Neutrophil (primary cell): ENCODE measurements at regions not wholly inside any gene's neighbourhood (a gene's known extent, or its start where the extent isn't known, plus 50 kb on each side); places are given as distances from the start of the nearest gene placed in this dataset.

ENCODE experiments used
- H3K27ac ChIP-seq: fragments of 200-600 bp; sonication (generic); 2 replicates; pipeline ENCODE4 v1.5.1; 2016; ENCODE audit warnings: mild to moderate bottlenecking, moderate library complexity
- H3K27me3 ChIP-seq: fragments of 200-600 bp; sonication (generic); 2 replicates; pipeline ENCODE4 v1.6.0; 2016; ENCODE audit warnings: mild to moderate bottlenecking
- H3K36me3 ChIP-seq: fragments of 200-600 bp; sonication (generic); 2 replicates; pipeline ENCODE4 v1.5.1; 2017
- H3K4me1 ChIP-seq, 2 experiments: fragments of 200-600 bp in 1 of 2; sonication (generic) in 1 of 2; 1 replicate in 1 of 2; 2 replicates in 1 of 2; pipeline versions ENCODE4 v1.5.1 to v1.6.1; 2013 to 2016; ENCODE audit warnings: low read depth in 1 of 2, low read length in 1 of 2, mild to moderate bottlenecking in 1 of 2, moderate library complexity in 1 of 2; ENCODE audit not compliant: control insufficient read depth in 1 of 2, insufficient read depth in 1 of 2
- H3K4me3 ChIP-seq, 2 experiments: fragments of 200-600 bp in 1 of 2; sonication (generic) in 1 of 2; 1 replicate in 1 of 2; 2 replicates in 1 of 2; pipeline ENCODE4 v1.5.1; 2013 to 2016; ENCODE audit warnings: low read depth in 1 of 2, low read length in 1 of 2, mild to moderate bottlenecking in 1 of 2, moderate library complexity in 1 of 2
- H3K9me3 ChIP-seq: fragments of 200-600 bp; sonication (generic); 2 replicates; pipeline ENCODE4 v1.5.1; 2016
- TF ChIP-seq, protein P1 (sequence below): fragments of 200-600 bp; sonication (generic); IDR thresholded peaks from 2 replicates; pipeline ENCODE4 v1.5.1; 2016; ENCODE audit warnings: antibody characterized with exemption

DNA sequence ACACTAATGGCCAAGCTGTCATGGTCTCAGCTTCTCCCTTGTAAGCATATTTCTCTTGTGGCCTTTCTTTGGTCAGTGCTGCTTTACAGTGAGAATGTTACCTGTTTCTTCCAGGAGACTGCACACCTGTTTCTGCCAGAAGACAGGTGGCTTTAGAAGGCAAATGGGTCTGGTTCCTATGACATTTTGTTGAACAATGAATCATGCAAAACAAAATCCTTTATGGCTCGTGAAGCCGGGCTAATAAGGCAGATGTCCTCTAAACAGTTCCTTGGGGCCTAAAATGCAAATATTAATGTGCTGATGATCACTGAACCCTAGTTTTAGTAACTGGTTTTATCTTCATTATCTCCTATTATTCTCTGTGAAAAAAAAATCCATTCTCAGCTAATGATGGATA, 927.6 kb downstream of the GALC start:
- Histone ChIP-seq H3K4me3 (no peak overlapping the region), H3K27ac (no peak overlapping the region), H3K9me3 (no peaks in the 10 kb centered on the region), H3K36me3 (no peaks in the 10 kb centered on the region), H3K4me1 (no peaks in the 10 kb centered on the region), H3K27me3 (no peaks in the 10 kb centered on the region)
- TF ChIP-seq, protein P1, sequence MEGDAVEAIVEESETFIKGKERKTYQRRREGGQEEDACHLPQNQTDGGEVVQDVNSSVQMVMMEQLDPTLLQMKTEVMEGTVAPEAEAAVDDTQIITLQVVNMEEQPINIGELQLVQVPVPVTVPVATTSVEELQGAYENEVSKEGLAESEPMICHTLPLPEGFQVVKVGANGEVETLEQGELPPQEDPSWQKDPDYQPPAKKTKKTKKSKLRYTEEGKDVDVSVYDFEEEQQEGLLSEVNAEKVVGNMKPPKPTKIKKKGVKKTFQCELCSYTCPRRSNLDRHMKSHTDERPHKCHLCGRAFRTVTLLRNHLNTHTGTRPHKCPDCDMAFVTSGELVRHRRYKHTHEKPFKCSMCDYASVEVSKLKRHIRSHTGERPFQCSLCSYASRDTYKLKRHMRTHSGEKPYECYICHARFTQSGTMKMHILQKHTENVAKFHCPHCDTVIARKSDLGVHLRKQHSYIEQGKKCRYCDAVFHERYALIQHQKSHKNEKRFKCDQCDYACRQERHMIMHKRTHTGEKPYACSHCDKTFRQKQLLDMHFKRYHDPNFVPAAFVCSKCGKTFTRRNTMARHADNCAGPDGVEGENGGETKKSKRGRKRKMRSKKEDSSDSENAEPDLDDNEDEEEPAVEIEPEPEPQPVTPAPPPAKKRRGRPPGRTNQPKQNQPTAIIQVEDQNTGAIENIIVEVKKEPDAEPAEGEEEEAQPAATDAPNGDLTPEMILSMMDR = no peak

DNA sequence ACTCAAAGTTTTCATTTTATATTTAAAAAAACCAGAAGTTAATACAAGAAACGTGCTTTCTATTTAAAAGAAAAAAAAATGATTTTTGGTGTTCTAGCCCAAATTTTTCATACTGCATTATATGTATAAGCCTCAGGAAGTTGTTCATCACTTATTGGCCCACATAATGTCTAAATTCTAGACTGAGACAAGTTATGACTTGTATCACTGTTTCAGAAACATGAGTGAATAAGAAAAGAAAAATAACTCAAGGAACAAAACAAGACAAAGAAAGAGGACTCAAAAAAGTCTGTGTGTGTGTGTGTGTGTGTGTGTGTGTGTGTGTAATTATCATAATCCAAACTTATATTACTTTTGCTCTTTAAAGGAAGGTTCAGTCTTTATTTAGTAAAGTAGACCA, 929.8 kb downstream of the GALC start:
- no peak overlapping the region for H3K4me3 ChIP-seq

DNA sequence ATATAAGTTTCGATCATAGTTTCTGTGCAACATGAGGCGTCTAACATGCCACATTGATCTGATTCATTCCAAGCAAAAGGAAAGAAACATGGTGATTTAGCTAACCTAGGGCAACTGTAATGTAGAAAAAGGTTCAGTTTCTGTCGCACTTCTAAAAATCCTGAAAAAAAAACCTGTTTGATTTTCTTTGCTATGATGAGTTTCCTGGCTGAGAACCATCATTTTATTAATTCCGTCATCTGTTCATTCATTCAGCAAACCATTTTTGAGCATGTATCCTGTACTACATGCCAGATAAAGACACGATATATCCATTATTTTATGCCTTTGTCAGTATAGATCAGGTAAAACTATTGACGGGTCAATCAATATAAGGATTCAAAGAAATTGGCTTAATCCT, 932.6 kb downstream of the GALC start:
- TF ChIP-seq, protein P1 = no peak
- Histone ChIP-seq H3K27ac (no peak overlapping the region), H3K36me3 (no peaks in the 10 kb centered on the region), H3K27me3 (no peaks in the 10 kb centered on the region), H3K4me1 (no peaks in the 10 kb centered on the region), H3K4me3 (no peak overlapping the region), H3K9me3 (no peaks in the 10 kb centered on the region)

More for the DNA sequence above, 929.8 kb downstream of the GALC start:
- H3K4me1 ChIP-seq = no peaks in the 10 kb centered on the region
- H3K27ac ChIP-seq = no peak overlapping the region
- TF ChIP-seq, protein P1 = no peak
- no peaks in the 10 kb centered on the region for H3K9me3 ChIP-seq
- no peaks in the 10 kb centered on the region for H3K27me3 ChIP-seq
- H3K36me3 ChIP-seq = no peaks in the 10 kb centered on the region

DNA sequence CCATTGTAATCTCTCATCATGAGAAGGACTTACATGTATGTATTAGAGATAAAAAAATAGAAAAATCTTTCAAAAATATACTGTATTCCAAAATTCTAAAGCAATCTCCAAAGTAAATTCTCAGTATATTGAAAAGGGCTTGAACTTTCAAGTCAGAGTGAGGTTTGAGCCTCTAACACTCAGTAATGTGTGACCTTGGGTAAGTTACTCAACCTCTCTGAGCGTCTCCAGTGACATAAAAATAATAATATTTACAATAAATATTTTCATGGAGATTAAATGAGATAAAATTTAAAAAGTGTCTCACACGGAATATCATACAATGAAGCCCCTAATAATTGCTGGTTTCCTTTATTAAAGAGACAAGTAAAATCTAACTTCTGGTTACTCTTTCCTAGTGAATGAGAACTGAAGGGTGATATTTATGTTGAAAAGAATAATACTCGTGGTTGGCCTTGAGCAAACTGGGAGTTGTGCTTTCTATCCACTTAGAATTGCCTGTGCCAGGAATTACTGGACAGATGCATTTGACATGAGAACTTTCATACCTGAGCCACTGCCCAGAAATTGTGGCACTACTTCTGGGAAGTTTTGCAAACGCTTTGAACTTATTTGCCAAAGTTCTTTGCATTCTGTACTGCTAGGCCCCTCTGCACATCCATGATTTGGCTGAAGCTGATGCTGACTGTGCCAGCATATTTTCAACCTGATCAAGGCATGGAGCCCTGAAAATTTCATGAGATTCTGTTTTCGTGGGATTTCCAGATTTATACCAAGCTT, 933.7 kb downstream of the GALC start:
- no peaks in the 10 kb centered on the region for H3K4me1 ChIP-seq
- H3K27me3 ChIP-seq = no peaks in the 10 kb centered on the region
- no peak overlapping the region for H3K27ac ChIP-seq
- H3K4me3 ChIP-seq = no peak overlapping the region
- TF ChIP-seq, protein P1 = no peak
- H3K9me3 ChIP-seq = no peaks in the 10 kb centered on the region
- H3K36me3 ChIP-seq = no peaks in the 10 kb centered on the region

DNA sequence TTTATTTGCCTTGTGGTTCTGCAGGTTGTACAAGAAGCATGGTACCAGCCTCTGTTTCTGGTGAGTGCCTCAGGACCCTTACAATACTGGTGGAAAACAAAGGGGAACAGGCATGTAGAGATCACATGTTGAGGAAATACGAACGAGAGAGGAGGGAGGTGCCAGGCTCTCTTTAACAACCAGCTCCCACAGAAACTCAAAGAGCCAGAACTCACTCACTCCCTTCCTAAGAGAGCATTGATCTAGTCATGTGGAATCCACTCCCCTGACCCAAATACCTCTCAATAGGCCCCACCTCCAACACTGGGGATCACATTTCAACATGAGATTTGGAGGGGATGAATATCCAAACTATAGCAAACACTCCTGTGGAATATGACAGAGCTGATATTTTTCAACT, 938.0 kb downstream of the GALC start:
- Histone ChIP-seq H3K36me3 (no peaks in the 10 kb centered on the region), H3K9me3 (no peaks in the 10 kb centered on the region), H3K27ac (no peak overlapping the region), H3K4me1 (no peaks in the 10 kb centered on the region), H3K4me3 (no peak overlapping the region), H3K27me3 (no peaks in the 10 kb centered on the region)
- TF ChIP-seq, protein P1 = no peak
